C4-2B (cell line): ENCODE measurements at regions not wholly inside any gene's neighbourhood (a gene's known extent, or its start where the extent isn't known, plus 50 kb on each side); places are given as distances from the start of the nearest gene placed in this dataset.
A peak's percentile ranks its signal among the peaks of the same experiment; 100 is the strongest.

Source experiments
- H3K27ac ChIP-seq: fragments of 450-650 bp; 2 replicates; pipeline ENCODE4 v1.5.1; 2017
- CTCF ChIP-seq: fragments of 450-650 bp; conservative IDR thresholded peaks from 2 replicates; pipeline ENCODE4 v1.5.1; 2017; ENCODE audit warnings: mild to moderate bottlenecking
- ZFX ChIP-seq: fragments of 450-650 bp; IDR thresholded peaks from 2 replicates; pipeline ENCODE4 v1.6.1; 2017

DNA sequence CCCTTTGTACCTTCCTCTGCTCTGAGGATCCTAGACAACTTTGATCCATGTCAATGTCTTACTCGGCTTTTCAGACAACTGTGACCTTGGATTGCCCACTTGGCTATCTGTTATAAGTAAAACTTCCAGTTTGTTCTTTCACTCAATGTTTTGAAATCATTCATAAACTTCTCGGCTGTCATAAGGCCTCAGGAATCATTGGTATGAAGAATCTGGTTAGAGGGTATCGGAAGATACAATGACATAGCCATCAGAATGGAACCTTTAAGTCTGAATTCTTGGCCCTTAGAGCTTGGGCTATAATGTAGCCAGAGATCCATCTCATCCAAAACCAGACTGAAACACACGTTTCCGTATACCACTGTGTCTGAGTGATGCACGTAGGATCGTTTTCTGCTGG, 59.0 kb upstream of the WDR1 start:
- TF ChIP-seq ZFX (no peak), CTCF (no peak)
- no peak overlapping the region for H3K27ac ChIP-seq

- TF ChIP-seq CTCF (no peak), ZFX (no peak)
- H3K27ac ChIP-seq, result peak overlapping the region; percentile 62
Measured at GRCh38 chr4:10173754-10174749, 57.5 kb upstream of the WDR1 start.

DNA sequence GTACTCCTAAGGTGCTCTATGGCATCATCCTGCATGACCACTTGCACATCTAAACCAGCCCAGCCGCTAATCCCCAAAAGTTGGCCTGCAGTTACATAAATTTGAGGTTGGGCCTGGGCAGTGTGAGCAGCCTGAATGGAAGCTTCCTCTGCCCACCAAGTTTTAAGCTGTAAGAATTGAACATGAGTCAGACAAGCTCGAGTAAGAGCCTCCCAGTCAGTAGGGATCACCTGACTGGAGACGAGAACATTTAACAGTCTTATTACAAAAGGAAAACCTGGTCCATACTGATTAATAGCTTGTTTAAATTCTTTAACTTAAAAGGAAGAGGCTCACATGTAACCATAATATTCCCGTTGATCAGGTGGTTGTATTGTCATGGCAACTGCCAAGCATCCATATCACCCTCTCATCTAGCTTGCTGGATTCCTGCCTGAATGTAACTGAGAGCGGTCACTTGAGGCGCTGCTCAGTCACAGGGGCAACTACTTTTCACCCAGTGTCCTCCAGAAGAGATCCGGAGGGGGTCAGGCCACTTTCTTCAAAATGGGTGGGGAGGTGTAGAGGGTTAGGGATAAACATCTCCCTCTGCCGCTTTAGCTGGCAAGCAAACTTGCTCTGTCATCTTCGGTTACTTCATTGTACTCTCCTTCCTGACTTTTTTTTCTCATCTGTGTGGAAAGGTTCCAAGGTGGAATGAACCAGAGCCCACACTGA, 56.6 kb upstream of the WDR1 start:
- H3K27ac ChIP-seq, result peak overlapping the region; percentile 62; the same call in 1 of the 2 replicates
- TF ChIP-seq CTCF, result peak; percentile 43
- TF ChIP-seq ZFX, result no peak

DNA sequence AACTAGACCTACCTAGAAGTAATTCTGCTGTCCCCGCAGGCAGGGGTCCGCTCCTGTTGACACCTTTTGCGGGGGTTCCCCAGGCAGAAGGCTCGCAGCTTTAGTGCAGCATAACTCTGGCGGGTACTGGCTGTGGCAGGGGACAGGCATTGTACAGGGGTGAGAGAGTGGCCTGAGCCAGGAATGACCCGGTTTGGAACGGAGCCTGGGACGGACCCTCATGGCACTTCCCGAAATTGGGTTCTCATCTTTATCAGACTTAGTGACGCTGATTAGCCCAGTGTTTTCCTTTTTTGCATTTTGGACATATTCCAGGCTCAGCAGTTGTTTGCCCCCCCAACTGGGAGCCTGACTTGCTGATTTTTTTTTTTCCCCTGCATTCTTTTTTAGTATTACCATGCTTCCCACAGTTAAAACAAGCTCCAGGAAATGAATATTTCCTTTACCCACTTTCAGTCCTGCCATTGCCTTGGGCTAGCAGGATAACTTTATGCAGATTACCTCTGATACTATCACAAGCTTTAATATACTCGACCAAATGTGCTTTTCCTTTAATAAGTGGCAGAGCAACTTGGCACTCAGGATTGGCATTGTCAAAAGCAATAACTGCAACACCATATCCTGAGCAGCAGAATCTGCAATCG, 55.8 kb upstream of the WDR1 start:
- TF ChIP-seq ZFX (no peak), CTCF (no peak)

GRCh38 chr4:10171055-10171454, 54.5 kb upstream of the WDR1 start:
- no peak overlapping the region for H3K27ac ChIP-seq
- TF ChIP-seq CTCF (no peak), ZFX (no peak)

More for the DNA sequence above, 55.8 kb upstream of the WDR1 start:
- no peak overlapping the region for H3K27ac ChIP-seq

- TF ChIP-seq ZFX (no peak), CTCF (no peak; the same call in 1 of the 2 replicates)
- no peak overlapping the region for H3K27ac ChIP-seq
Measured at GRCh38 chr4:10169839-10170387, 53.3 kb upstream of the WDR1 start.
